ACC112 (cell line): ENCODE measurements at regions not wholly inside any gene's neighbourhood (a gene's known extent, or its start where the extent isn't known, plus 50 kb on each side); places are given as distances from the start of the nearest gene placed in this dataset.
"Not testable (repeated sequence)": the region's sequence is repeated elsewhere in the genome, so short reads cannot be mapped to it uniquely, and the experiment has no call there.

Experiments used
- H2AFZ ChIP-seq: fragments of 200-600 bp; sonication (generic); one replicate; pipeline ENCODE4 v1.6.0; 2017; ENCODE audit warnings: antibody characterized with exemption, low read length; ENCODE audit not compliant: unreplicated experiment
- H3K27ac ChIP-seq: fragments of 200-600 bp; sonication (generic); 2 replicates; pipeline ENCODE4 v1.5.1; 2014; ENCODE audit warnings: low read depth, mild to moderate bottlenecking, antibody characterized with exemption, low read length, moderate library complexity
- H3K27me3 ChIP-seq: fragments of 200-600 bp; sonication (generic); 2 replicates; pipeline ENCODE4 v1.6.1; 2014; ENCODE audit warnings: mild to moderate bottlenecking, antibody characterized with exemption, low read length, moderate library complexity, mixed read lengths; ENCODE audit not compliant: insufficient read depth
- H3K36me3 ChIP-seq: fragments of 200-600 bp; sonication (generic); 2 replicates; pipeline ENCODE4 v1.6.1; 2016; ENCODE audit warnings: mild to moderate bottlenecking, antibody characterized with exemption, low read length, moderate library complexity, mixed read lengths; ENCODE audit not compliant: insufficient read depth
- H3K4me1 ChIP-seq: fragments of 200-600 bp; sonication (generic); one replicate; pipeline ENCODE4 v1.6.1; 2016; ENCODE audit warnings: low read length, mixed read lengths; ENCODE audit not compliant: insufficient read depth, unreplicated experiment, control insufficient read depth
- H3K4me3 ChIP-seq: fragments of 200-600 bp; sonication (generic); 2 replicates; pipeline ENCODE4 v1.5.1; 2014; ENCODE audit warnings: mild to moderate bottlenecking, low read depth, low read length
- H3K79me2 ChIP-seq: fragments of 200-600 bp; sonication (generic); one replicate; pipeline ENCODE4 v1.6.0; 2016; ENCODE audit warnings: low read length; ENCODE audit not compliant: control insufficient read depth, unreplicated experiment, insufficient read depth

DNA sequence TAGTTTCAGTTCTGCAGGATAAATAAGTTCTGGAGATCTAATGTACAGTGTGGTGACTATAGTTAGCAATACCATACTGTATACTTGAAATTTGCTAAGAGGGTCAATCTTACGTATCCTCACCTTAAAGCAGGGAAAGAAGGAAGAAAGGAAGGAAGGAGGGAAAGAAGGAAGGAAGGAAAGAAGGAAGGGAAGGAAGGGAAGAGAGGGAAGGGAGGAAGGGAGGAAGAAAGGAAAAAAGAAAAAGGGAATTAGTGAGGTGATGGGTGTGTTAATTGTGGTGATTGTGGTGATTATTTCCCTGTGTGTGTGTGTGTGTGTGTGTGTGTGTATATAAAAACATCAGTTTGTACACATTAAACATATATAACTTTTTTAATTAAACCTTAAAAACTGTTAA, 242.6 kb upstream of the MSX2 start:
- H3K27me3 ChIP-seq, result no peaks in the 10 kb centered on the region
- H2AFZ ChIP-seq, result no peak overlapping the region
- no peak overlapping the region for H3K4me3 ChIP-seq
- no peaks in the 10 kb centered on the region for H3K4me1 ChIP-seq
- H3K27ac ChIP-seq, result no peak overlapping the region
- H3K79me2 ChIP-seq, result no peaks in the 10 kb centered on the region
- H3K36me3 ChIP-seq, result no peaks in the 10 kb centered on the region

DNA sequence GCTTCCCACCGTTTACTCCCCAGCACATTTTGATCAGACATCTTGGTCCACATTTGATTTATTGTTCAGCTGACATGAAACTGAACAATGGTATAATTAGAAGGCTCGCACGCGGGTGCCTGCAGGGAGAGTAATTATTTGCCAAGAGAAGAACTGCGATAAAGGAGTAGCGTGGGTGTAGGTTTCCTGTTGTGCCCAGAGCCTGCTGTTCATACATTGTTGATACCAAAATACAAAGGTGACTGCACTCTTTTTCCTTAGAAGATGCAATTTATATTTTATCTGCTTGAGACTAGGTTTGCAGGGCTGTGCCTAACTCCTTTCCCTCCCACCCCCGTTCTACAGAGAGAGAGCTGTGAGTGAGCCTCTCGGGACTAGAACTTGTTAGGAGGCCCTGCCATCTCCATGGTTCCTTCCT, 241.8 kb upstream of the MSX2 start:
- Histone ChIP-seq H3K4me1 (no peaks in the 10 kb centered on the region), H2AFZ (no peak overlapping the region), H3K27ac (no peak overlapping the region), H3K36me3 (no peaks in the 10 kb centered on the region), H3K27me3 (no peaks in the 10 kb centered on the region), H3K4me3 (no peak overlapping the region), H3K79me2 (no peaks in the 10 kb centered on the region)

DNA sequence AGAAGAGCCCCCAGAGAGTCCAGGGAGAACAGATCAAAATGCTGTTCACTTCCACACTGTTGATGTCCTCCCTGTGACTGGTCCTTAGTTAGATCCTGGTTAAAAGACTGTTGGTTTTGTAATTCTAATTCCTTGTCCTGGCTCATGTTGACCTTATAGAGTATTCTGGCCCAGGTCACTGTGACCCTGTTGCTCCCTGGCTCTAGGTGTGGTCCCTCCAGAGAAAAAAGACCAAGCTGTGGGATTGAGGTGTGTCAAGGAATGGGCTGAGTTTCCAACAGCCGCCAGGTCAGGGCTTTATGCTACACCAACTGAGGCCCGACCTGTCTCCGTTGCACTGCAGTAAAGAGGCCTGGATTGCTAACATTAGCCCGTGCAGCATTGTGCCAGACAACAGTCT, 241.0 kb upstream of the MSX2 start:
- H3K79me2 ChIP-seq, result no peaks in the 10 kb centered on the region
- no peaks in the 10 kb centered on the region for H3K27me3 ChIP-seq
- H3K36me3 ChIP-seq, result no peaks in the 10 kb centered on the region
- H3K27ac ChIP-seq, result no peak overlapping the region
- no peaks in the 10 kb centered on the region for H3K4me1 ChIP-seq
- H2AFZ ChIP-seq, result no peak overlapping the region
- H3K4me3 ChIP-seq, result no peak overlapping the region

DNA sequence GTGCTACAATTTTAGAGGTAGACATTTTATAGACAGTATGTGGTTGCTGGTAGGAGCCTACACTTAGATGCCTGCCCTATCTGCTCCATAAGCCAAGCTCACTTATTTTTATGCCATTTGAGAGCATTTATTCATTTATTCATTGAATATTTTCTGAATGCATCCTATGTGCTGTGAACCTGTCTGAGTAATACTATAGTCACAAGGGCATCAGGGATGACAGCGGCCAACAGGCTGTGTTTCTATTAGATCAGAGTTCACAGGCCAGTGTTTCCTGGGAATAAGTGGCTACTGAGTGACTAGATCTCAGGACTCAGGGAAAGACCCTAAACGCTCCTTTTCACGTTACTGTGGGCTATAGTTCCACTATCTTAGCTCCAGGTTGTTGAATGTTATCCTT, 235.2 kb upstream of the MSX2 start:
- no peaks in the 10 kb centered on the region for H3K27me3 ChIP-seq
- H3K4me1 ChIP-seq, result no peaks in the 10 kb centered on the region
- H2AFZ ChIP-seq, result no peak overlapping the region

DNA sequence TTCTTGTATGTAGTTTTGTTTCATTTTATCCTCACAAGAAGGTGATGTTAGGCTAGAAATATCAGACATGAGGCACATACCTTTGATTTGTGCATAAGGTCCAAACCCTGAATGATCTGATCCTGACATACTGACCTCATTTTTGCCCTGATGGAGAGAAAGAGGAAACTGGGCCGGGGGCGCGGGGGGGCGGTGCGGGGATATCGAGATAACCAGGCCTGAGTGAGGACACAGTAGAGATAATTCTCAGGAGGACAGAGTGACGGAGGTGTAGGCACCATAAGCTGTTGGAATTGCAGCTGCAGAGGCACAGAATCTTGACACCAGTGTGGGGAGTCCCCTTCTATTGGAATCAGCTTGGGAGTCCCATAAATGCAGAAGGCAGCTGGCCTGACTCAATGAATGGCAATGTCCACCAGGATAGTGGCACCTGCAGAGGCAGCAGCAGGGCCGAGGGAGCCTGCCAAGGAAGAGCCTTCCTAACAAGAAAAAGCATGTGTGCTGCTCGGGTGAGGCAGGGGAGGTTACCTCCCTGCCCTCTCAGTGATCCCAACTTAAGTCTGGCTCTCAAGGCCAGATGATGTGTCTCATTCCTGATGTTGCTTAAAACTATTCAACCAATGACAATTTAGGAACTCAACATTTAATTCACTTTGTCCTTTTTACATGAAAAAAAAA, 234.3 kb upstream of the MSX2 start:
- Histone ChIP-seq H3K4me1 (no peaks in the 10 kb centered on the region), H2AFZ (no peak overlapping the region), H3K36me3 (no peaks in the 10 kb centered on the region), H3K79me2 (no peaks in the 10 kb centered on the region), H3K27me3 (no peaks in the 10 kb centered on the region), H3K27ac (no peak overlapping the region), H3K4me3 (no peak overlapping the region)

More for the DNA sequence above, 235.2 kb upstream of the MSX2 start:
- Histone ChIP-seq H3K4me3 (no peak overlapping the region), H3K36me3 (no peaks in the 10 kb centered on the region), H3K79me2 (no peaks in the 10 kb centered on the region), H3K27ac (no peak overlapping the region)

DNA sequence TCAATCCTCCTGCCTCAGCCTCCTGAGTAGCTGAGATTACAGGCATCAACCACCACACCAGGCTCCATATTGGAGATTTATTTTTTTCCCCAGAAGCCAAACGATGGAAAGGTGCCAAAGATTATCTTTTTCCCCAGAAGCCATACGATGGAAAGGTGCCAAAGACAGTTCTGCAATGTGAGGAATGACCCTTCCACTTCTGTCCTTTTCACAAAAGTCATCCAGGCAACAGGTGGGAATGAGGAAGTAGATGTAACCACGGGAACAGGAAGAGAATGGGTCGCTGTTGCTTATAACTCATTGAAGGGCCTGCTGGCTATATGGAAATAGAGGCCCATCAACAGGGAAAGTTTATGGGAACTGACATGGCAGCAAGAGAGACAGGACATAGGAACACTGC, 233.7 kb upstream of the MSX2 start:
- no peaks in the 10 kb centered on the region for H3K27me3 ChIP-seq

DNA sequence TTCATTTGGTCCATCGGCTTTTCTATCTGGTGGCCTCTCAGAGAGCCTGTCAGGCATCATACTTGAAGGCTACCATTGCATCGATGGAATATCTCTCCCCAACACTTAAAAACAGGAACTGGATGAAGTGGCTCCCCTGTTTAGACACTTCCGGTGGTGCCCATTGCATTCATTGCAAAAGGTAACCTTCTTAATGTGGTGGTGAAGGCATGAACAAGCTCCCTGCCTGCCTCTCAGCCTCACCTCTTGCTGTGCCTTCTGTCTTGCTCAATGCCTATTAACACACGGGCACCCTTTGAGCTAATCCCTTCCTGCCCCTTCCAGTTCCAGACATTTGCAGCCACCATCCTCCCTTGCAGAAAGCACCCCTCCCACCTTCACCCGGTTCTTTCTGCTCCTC, 233.1 kb upstream of the MSX2 start:
- no peaks in the 10 kb centered on the region for H3K36me3 ChIP-seq
- H3K27ac ChIP-seq, result no peak overlapping the region
- H3K4me3 ChIP-seq, result no peak overlapping the region
- H3K4me1 ChIP-seq, result no peaks in the 10 kb centered on the region
- no peak overlapping the region for H2AFZ ChIP-seq
- H3K79me2 ChIP-seq, result no peaks in the 10 kb centered on the region
- no peaks in the 10 kb centered on the region for H3K27me3 ChIP-seq

More for the DNA sequence above, 233.7 kb upstream of the MSX2 start:
- Histone ChIP-seq H2AFZ (no peak overlapping the region), H3K4me1 (no peaks in the 10 kb centered on the region), H3K4me3 (no peak overlapping the region), H3K36me3 (no peaks in the 10 kb centered on the region), H3K27ac (no peak overlapping the region), H3K79me2 (no peaks in the 10 kb centered on the region)

DNA sequence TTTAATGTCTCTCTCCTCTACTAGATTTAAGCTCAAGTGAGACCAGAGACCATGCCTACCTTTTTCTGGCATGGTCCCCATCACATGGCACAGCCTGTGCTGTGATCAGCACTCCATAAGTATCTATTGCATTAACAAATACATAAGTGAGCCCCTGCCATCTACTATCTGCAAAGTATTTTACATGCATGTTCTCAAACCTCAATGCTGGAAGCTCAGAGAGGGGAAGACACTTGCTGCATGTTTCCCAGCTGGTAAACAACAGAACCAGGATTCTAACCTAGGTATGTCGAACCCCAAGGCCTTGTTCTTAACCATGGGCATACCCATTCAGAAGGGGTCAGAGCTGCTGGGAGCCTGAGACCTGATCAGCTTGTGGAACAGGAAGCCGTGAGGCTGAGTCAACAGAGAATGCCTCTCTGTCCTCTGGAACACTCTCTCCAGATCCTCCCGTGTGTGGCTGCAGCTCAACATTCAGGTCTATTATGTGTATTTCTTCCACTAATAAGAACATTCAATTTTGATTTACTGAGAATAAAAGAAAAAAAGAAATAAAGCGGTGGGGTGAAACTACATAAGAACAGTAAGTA, 232.5 kb upstream of the MSX2 start:
- H3K79me2 ChIP-seq, result no peaks in the 10 kb centered on the region
- no peaks in the 10 kb centered on the region for H3K36me3 ChIP-seq
- H3K27ac ChIP-seq, result no peak overlapping the region
- no peak overlapping the region for H3K4me3 ChIP-seq
- no peak overlapping the region for H2AFZ ChIP-seq
- no peaks in the 10 kb centered on the region for H3K27me3 ChIP-seq
- no peaks in the 10 kb centered on the region for H3K4me1 ChIP-seq

DNA sequence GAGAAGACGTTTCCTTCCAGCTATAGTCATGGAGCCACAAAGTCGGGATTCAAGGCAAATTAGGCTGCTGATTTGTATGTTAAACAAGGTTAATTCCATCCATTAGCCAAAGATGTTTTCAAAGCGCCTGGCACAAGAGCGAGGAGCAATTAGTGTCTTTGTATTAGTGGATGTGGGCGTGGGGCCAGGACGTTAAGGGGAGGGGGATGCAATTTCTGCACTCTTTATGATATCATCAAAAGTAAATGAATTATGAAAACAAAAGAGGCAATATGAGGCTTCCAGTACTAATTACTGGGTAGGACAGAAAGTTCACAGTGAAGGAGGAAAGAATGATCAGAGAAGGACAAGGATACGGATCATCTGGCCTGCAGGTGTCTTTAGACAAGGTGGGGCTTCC, 230.9 kb upstream of the MSX2 start:
- Histone ChIP-seq H3K36me3 (no peaks in the 10 kb centered on the region), H3K4me1 (no peaks in the 10 kb centered on the region), H3K27me3 (no peaks in the 10 kb centered on the region), H3K4me3 (no peak overlapping the region), H3K79me2 (no peaks in the 10 kb centered on the region), H3K27ac (no peak overlapping the region), H2AFZ (no peak overlapping the region)

DNA sequence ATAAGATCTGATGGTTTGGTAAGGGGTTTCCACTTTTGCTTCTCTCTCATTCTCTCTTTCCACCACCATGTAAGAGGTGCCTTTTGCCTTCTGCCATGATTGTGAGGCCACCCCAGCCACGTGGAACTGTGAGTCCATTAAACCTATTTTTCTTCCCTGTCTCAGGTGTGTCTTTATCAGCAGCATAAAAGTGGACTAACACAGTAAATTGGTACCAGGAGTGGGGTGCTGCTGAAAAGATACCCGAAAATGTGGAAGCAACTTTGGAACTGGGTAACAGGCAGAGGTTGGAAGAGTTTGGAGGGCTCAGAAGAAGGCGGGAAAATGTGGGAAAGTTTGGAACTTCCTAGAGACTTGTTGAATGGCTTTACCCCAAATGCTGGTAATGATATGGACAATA, 226.4 kb upstream of the MSX2 start:
- H3K79me2 ChIP-seq, H2AFZ ChIP-seq, H3K27me3 ChIP-seq, H3K27ac ChIP-seq, H3K36me3 ChIP-seq, H3K4me1 ChIP-seq, H3K4me3 ChIP-seq: not testable (repeated sequence)

DNA sequence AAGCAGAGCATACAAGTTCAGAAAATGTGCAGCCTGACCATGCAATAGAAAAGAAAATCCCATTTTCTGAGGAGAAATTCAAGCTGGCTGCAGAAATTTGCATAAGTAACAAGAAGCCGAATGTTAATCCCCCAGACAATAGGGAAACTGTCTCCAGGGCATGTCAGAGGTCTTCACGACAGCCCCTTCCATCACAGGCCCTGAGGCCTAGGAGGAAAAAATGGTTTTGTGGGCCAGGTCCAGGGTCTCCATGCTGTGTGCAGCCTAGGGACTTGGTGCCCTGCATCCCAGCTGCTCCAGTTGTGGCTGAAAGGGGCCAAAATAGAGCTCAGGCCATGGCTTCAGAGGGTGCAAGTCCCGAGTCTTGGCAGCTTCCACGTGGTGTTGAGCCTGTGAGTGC, 225.8 kb upstream of the MSX2 start:
- not testable (repeated sequence) for H3K4me1 ChIP-seq, H3K4me3 ChIP-seq, H3K36me3 ChIP-seq, H3K27me3 ChIP-seq, H3K27ac ChIP-seq, H3K79me2 ChIP-seq, H2AFZ ChIP-seq
